ENCODE measurements at regions not wholly inside any gene's neighbourhood (a gene's known extent, or its start where the extent isn't known, plus 50 kb on each side); places are given as distances from the start of the nearest gene placed in this dataset.
A peak's percentile ranks its signal among the peaks of the same experiment; 100 is the strongest.

DNA sequence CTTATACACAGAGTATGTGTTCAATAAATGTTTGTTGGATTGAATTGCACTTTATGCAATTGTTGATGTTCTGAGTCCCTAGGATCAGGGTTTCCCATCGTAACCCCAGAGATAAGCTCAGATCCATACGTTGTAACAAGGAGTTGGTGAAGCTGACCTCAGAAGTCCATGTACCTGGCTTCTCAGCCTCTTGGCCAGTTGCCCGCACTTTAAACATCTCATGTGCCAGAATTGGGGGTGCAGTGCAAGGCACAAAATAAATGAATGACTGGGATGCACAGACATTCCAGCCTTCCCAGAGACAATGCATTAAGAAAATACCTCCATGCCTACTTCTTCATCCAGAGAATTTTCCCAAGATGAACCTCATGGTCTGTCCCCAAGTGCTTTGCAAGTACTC is 142.9 kb upstream of the IL12A start:
- DNase-seq (ENCODE audit: low read depth) = no peak
- TF ChIP-seq, protein P1, sequence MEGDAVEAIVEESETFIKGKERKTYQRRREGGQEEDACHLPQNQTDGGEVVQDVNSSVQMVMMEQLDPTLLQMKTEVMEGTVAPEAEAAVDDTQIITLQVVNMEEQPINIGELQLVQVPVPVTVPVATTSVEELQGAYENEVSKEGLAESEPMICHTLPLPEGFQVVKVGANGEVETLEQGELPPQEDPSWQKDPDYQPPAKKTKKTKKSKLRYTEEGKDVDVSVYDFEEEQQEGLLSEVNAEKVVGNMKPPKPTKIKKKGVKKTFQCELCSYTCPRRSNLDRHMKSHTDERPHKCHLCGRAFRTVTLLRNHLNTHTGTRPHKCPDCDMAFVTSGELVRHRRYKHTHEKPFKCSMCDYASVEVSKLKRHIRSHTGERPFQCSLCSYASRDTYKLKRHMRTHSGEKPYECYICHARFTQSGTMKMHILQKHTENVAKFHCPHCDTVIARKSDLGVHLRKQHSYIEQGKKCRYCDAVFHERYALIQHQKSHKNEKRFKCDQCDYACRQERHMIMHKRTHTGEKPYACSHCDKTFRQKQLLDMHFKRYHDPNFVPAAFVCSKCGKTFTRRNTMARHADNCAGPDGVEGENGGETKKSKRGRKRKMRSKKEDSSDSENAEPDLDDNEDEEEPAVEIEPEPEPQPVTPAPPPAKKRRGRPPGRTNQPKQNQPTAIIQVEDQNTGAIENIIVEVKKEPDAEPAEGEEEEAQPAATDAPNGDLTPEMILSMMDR (IDR thresholded peaks at IDR 0.05; ENCODE audit: insufficient read depth, low read length) = no peak
- H3K4me3 ChIP-seq (ENCODE audit: low read depth, low read length) = no peak overlapping the region

DNA sequence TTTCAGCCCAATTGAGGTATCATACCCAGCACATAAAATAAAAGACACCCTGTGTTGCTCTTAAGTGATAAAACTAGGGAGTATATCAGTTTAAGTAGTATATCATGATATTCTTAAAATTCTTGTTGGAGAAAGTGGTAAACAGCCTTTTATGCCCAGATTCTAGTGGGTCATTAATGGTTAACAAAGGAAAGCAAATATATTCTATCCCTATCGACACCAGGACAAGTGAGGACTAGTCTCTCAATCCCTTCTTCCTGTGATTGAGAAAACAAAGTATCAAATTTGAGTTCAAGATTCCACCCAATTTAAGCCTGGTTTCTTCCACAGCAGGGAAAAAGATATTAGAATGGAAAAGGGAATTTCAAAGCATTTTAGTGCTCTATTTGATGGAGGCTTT is 142.4 kb upstream of the IL12A start:
- H3K4me3 ChIP-seq (ENCODE audit: low read depth, low read length) = no peak overlapping the region
- TF ChIP-seq, protein P1 (IDR thresholded peaks at IDR 0.05; ENCODE audit: insufficient read depth, low read length) = no peak
- DNase-seq (ENCODE audit: low read depth) = no peak

DNA sequence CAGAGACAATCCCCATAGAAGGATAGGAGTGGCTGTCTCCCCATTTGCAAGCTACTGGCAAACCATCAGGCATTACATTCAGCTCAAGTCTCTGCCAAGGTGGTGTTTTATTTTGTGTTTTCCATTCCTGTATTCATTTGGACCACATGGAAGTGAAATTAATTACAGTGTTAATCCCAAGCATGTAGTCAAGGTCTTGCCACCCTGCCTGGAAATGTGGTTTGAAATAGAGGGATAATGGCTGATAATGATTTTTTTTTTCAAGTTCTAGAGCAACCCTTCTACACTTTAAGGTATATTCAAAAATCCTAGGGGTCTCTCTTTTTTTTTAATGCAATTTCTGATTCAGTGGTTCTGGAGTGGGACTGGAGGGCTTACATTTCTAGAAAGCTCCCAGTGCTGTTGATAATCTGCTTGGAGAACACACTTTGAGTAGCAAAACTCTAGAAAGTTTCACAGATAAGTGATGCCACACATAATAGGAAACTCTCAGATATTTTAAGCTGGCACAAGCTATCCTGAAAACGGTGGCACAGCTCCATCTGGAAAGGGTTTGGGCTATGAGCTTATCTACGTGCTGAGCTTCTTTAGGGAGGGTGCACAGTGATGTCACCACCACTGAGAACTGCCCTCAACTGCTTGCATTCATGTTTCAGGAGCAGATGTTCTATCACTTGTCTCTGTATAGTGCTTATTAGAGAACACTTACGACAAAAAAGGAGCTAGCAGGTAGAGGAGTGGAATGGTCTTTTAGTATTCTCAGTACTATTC is 140.1 kb upstream of the IL12A start:
- peak; percentile 31 for DNase-seq (ENCODE audit: low read depth)
- H3K4me3 ChIP-seq (ENCODE audit: low read depth, low read length) = no peak overlapping the region
- TF ChIP-seq, protein P1 (IDR thresholded peaks at IDR 0.05; ENCODE audit: insufficient read depth, low read length) = no peak

DNA sequence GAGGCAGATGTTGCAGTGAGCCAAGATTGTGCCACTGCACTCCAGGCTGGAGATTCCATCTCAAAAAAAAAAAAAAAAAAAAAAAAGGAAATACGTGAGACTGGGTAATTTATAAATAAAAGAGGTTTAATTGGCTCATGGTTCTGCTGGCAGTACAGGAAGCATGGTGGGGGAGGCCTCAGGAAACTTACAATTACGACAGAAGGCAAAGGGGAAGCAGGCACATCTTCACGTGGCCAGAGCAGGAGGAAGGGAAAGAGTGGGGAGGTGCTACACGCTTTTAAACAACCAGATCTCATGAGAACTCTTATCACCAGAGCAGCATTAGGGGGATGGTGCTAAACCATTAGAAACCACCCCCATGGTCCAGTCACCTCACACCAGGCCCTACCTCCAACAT is 138.2 kb upstream of the IL12A start:
- no peak for DNase-seq (ENCODE audit: low read depth)
- H3K4me3 ChIP-seq (ENCODE audit: low read depth, low read length) = no peak overlapping the region
- TF ChIP-seq, protein P1 (IDR thresholded peaks at IDR 0.05; ENCODE audit: insufficient read depth, low read length) = no peak

DNA sequence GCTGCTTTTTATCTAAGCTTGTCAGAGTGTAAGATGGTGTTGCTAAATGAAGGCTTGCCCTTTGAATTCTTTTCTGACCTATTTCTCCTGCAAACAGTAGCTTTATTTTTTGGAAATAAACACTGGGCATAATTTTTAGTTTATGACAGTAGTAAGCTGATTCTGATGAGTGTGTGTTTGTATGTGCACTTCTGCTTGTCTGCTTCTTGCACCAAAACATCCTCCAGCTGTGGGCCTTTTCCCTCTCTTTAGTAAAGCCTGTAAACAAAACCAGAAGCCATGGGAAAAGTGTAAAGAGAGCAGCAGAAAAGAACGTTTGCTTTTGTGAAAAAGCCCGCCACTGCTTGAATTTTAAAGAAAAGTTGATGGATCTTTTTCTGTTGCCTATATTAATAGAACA is 136.4 kb upstream of the IL12A start:
- TF ChIP-seq, protein P1 (IDR thresholded peaks at IDR 0.05; ENCODE audit: insufficient read depth, low read length) = no peak
- DNase-seq (ENCODE audit: low read depth) = no peak
- no peak overlapping the region for H3K4me3 ChIP-seq (ENCODE audit: low read depth, low read length)

DNA sequence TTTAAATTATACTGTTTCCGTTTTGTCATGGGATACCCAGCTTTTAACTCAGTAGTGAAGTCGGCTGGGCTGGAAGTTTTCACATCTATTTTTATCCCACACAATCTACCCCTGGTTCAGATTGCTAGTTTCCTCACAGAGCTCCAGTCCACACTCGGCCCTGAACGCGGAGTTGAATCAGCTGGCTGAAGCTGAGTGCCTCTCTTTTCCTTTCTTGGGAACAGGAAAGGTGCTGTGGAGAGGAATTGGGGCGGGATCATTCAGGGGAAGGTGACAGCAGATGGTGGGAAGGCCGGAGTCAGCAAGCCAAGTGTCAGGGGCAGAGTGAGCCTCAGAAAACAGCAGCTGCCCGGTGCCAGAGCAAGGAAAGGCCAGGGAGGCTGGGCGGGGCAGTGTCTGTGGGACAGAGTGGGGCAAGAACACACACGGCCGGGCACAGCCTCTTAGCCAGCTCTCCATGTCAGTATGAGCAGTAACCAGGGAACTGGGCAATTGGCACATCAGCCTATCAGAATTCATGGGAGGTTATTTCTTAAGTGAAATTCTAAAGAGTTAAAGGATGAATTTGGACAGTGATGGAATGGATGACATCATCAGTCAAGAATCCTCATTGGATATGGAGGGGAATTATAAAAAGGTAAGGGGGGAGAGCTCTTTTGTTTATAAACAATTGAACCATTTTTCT is 135.7 kb upstream of the IL12A start:
- TF ChIP-seq, protein P1 (IDR thresholded peaks at IDR 0.05; ENCODE audit: insufficient read depth, low read length) = no peak
- DNase-seq (ENCODE audit: low read depth) = peak; percentile 60
- peak overlapping the region; percentile 32 for H3K4me3 ChIP-seq (ENCODE audit: low read depth, low read length)
